NCI-H82 (cell line): ENCODE measurements at regions not wholly inside any gene's neighbourhood (a gene's known extent, or its start where the extent isn't known, plus 50 kb on each side); places are given as distances from the start of the nearest gene placed in this dataset.
"Not testable (repeated sequence)": the region's sequence is repeated elsewhere in the genome, so short reads cannot be mapped to it uniquely, and the experiment has no call there.

ENCODE experiments used
- DNase-seq: peaks from one replicate; lab custom pipeline; 2025; lab: John Stamatoyannopoulos, UW

GRCh38 chr10:4294996-4295792, 510.2 kb upstream of the KLF6 start:
- no peak for DNase-seq

GRCh38 chr10:4294271-4294670, 509.3 kb upstream of the KLF6 start:
- no peak for DNase-seq

- no peak for DNase-seq
Measured at GRCh38 chr10:4291990-4292389, 507.0 kb upstream of the KLF6 start.

- no peak for DNase-seq
Measured at GRCh38 chr10:4285121-4285520, 500.1 kb upstream of the KLF6 start.

- DNase-seq: no peak
Measured at GRCh38 chr10:4283846-4284610, 499.0 kb upstream of the KLF6 start.

GRCh38 chr10:4282496-4282895, 497.5 kb upstream of the KLF6 start:
- DNase-seq: no peak

- no peak for DNase-seq
Measured at GRCh38 chr10:4281190-4281825, 496.3 kb upstream of the KLF6 start.

GRCh38 chr10:4280461-4281189, 495.6 kb upstream of the KLF6 start:
- DNase-seq: peak; percentile 18

- no peak for DNase-seq
Measured at GRCh38 chr10:4279655-4280054, 494.6 kb upstream of the KLF6 start.

- peak; percentile 19 for DNase-seq
Measured at GRCh38 chr10:4278186-4278585, 493.2 kb upstream of the KLF6 start.

- no peak for DNase-seq
Measured at GRCh38 chr10:4276151-4276550, 491.1 kb upstream of the KLF6 start.

GRCh38 chr10:4274671-4275070, 489.7 kb upstream of the KLF6 start:
- not testable (repeated sequence) for DNase-seq

GRCh38 chr10:4271193-4271592, 486.2 kb upstream of the KLF6 start:
- no peak for DNase-seq

- no peak for DNase-seq
Measured at GRCh38 chr10:4270116-4270515, 485.1 kb upstream of the KLF6 start.

GRCh38 chr10:4268490-4268889, 483.5 kb upstream of the KLF6 start:
- DNase-seq: not testable (repeated sequence)

- DNase-seq: no peak
Measured at GRCh38 chr10:4267086-4267773, 482.2 kb upstream of the KLF6 start.

GRCh38 chr10:4266416-4267085, 481.5 kb upstream of the KLF6 start:
- DNase-seq: no peak

- DNase-seq: no peak
Measured at GRCh38 chr10:4265964-4266363, 481.0 kb upstream of the KLF6 start.

GRCh38 chr10:4264209-4264865, 479.3 kb upstream of the KLF6 start:
- no peak for DNase-seq

GRCh38 chr10:4263601-4263921, 478.6 kb upstream of the KLF6 start:
- no peak for DNase-seq
